ENCODE measurements at regions not wholly inside any gene's neighbourhood (a gene's known extent, or its start where the extent isn't known, plus 50 kb on each side); places are given as distances from the start of the nearest gene placed in this dataset.

- peaks cover under 1% of the 10 kb centered on the region for H3K9me3 ChIP-seq (ENCODE audit: low read depth, low read length)
- H4K20me1 ChIP-seq (ENCODE audit: insufficient read depth, low read length), result no peaks in the 10 kb centered on the region
- no peaks in the 10 kb centered on the region for H3K4me1 ChIP-seq (ENCODE audit: insufficient read depth, low read length)
- no peak overlapping the region for H3K27ac ChIP-seq (ENCODE audit: low read depth, low read length)
- H3K27me3 ChIP-seq (ENCODE audit: insufficient read depth, low read length), result no peaks in the 10 kb centered on the region
- no peak for TF ChIP-seq CTCF (IDR thresholded peaks at IDR 0.05; ENCODE audit: extremely low read depth, low read depth, low read length)
- H2AFZ ChIP-seq (ENCODE audit: low read length), result no peak overlapping the region
- no peak overlapping the region for H3K4me3 ChIP-seq (ENCODE audit: insufficient read depth, low read length)
- H3K4me2 ChIP-seq (ENCODE audit: insufficient read depth, low read length), result no peak overlapping the region
- no peaks in the 10 kb centered on the region for H3K79me2 ChIP-seq (ENCODE audit: insufficient read depth, low read length)
- H3K36me3 ChIP-seq (ENCODE audit: insufficient read depth, low read length), result no peaks in the 10 kb centered on the region
- DNase-seq (ENCODE audit: insufficient read length, low spot score, missing footprints), result no peak
These were observed 890.1 kb downstream of the GALC start for GRCh38 chr14:87102811-87103378.

- H3K27ac ChIP-seq (ENCODE audit: low read depth, low read length), result no peak overlapping the region
- H3K4me2 ChIP-seq (ENCODE audit: insufficient read depth, low read length), result no peak overlapping the region
- H3K36me3 ChIP-seq (ENCODE audit: insufficient read depth, low read length), result no peaks in the 10 kb centered on the region
- no peaks in the 10 kb centered on the region for H4K20me1 ChIP-seq (ENCODE audit: insufficient read depth, low read length)
- no peak for TF ChIP-seq CTCF (IDR thresholded peaks at IDR 0.05; ENCODE audit: extremely low read depth, low read depth, low read length)
- H3K9me3 ChIP-seq (ENCODE audit: low read depth, low read length), result peaks cover 3% of the 10 kb centered on the region
- no peaks in the 10 kb centered on the region for H3K4me1 ChIP-seq (ENCODE audit: insufficient read depth, low read length)
- H3K4me3 ChIP-seq (ENCODE audit: insufficient read depth, low read length), result no peak overlapping the region
- no peaks in the 10 kb centered on the region for H3K27me3 ChIP-seq (ENCODE audit: insufficient read depth, low read length)
- H3K79me2 ChIP-seq (ENCODE audit: insufficient read depth, low read length), result no peaks in the 10 kb centered on the region
- no peak for DNase-seq (ENCODE audit: insufficient read length, low spot score, missing footprints)
- no peak overlapping the region for H2AFZ ChIP-seq (ENCODE audit: low read length)
These were observed 896.0 kb downstream of the GALC start for GRCh38 chr14:87097015-87097414.

- Histone ChIP-seq H2AFZ (ENCODE audit: low read length) (no peak overlapping the region), H3K4me3 (ENCODE audit: insufficient read depth, low read length) (no peak overlapping the region), H3K27me3 (ENCODE audit: insufficient read depth, low read length) (no peaks in the 10 kb centered on the region), H3K27ac (ENCODE audit: low read depth, low read length) (no peak overlapping the region), H3K36me3 (ENCODE audit: insufficient read depth, low read length) (no peaks in the 10 kb centered on the region), H3K4me1 (ENCODE audit: insufficient read depth, low read length) (no peaks in the 10 kb centered on the region), H4K20me1 (ENCODE audit: insufficient read depth, low read length) (no peaks in the 10 kb centered on the region), H3K9me3 (ENCODE audit: low read depth, low read length) (peaks cover 3% of the 10 kb centered on the region), H3K79me2 (ENCODE audit: insufficient read depth, low read length) (no peaks in the 10 kb centered on the region), H3K4me2 (ENCODE audit: insufficient read depth, low read length) (no peak overlapping the region)
- TF ChIP-seq CTCF (IDR thresholded peaks at IDR 0.05; ENCODE audit: extremely low read depth, low read depth, low read length), result no peak
- DNase-seq (ENCODE audit: insufficient read length, low spot score, missing footprints), result no peak
These were observed 898.1 kb downstream of the GALC start for GRCh38 chr14:87094913-87095312.

DNA sequence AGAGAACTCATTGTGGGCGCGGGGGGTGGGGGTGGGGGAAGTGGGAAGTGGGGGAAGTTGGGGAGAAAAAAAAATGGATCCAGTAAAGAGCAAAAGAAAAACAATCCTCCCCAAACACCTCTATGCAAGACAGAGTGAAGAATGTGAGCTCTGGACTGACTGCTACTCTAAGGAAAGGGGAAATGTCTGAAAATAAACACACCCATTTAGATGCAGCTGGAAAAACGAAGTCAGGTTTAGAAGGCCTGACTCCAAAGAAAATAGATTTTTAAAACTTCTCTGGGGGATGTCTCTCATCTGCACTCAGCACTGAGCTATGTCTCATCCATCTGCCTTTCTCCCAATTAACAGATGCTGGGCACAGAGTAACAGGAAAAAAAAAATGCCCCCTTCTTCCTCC is 904.4 kb downstream of the GALC start:
- H3K27me3 ChIP-seq (ENCODE audit: insufficient read depth, low read length), result no peaks in the 10 kb centered on the region
- DNase-seq (ENCODE audit: insufficient read length, low spot score, missing footprints), result no peak
- no peak overlapping the region for H3K4me3 ChIP-seq (ENCODE audit: insufficient read depth, low read length)
- no peak overlapping the region for H3K27ac ChIP-seq (ENCODE audit: low read depth, low read length)
- no peaks in the 10 kb centered on the region for H3K36me3 ChIP-seq (ENCODE audit: insufficient read depth, low read length)
- no peaks in the 10 kb centered on the region for H4K20me1 ChIP-seq (ENCODE audit: insufficient read depth, low read length)
- no peak overlapping the region for H2AFZ ChIP-seq (ENCODE audit: low read length)
- H3K79me2 ChIP-seq (ENCODE audit: insufficient read depth, low read length), result no peaks in the 10 kb centered on the region
- H3K9me3 ChIP-seq (ENCODE audit: low read depth, low read length), result no peaks in the 10 kb centered on the region
- no peak for TF ChIP-seq CTCF (IDR thresholded peaks at IDR 0.05; ENCODE audit: extremely low read depth, low read depth, low read length)
- H3K4me2 ChIP-seq (ENCODE audit: insufficient read depth, low read length), result no peak overlapping the region
- H3K4me1 ChIP-seq (ENCODE audit: insufficient read depth, low read length), result no peaks in the 10 kb centered on the region
